ENCODE measurements at regions not wholly inside any gene's neighbourhood (a gene's known extent, or its start where the extent isn't known, plus 50 kb on each side); places are given as distances from the start of the nearest gene placed in this dataset.
A peak's percentile ranks its signal among the peaks of the same experiment; 100 is the strongest.
"Not testable (repeated sequence)": the region's sequence is repeated elsewhere in the genome, so short reads cannot be mapped to it uniquely, and the experiment has no call there.

GRCh38 chr11:109061394-109061793, 360.6 kb upstream of the C11orf87 start:
- DNase-seq, result no peak
- Mint-ChIP-seq H3K36me3 (ENCODE audit: insufficient read depth in 2 of 2) (no peaks in the 10 kb centered on the region), H3K4me1 (ENCODE audit: low read depth) (peaks cover 6% of the 10 kb centered on the region), H3K27me3 (ENCODE audit: low read depth) (no peaks in the 10 kb centered on the region), H3K27ac (no peak overlapping the region), H3K4me3 (no peak overlapping the region), H3K9me3 (peaks cover 1 to 2% of the 10 kb centered on the region in 2 donors)
- ATAC-seq (replicated peaks in 1 of 2), result no peak

GRCh38 chr11:109062445-109062844, 359.5 kb upstream of the C11orf87 start:
- no peaks in the 10 kb centered on the region for H3K27me3 Mint-ChIP-seq (ENCODE audit: low read depth)
- H3K4me3 Mint-ChIP-seq, result no peak overlapping the region
- ATAC-seq (replicated peaks in 1 of 2) (no peak), DNase-seq (no peak)
- H3K36me3 Mint-ChIP-seq (ENCODE audit: insufficient read depth in 2 of 2), result no peaks in the 10 kb centered on the region
- no peak overlapping the region for H3K27ac Mint-ChIP-seq
- peaks cover 6% of the 10 kb centered on the region for H3K4me1 Mint-ChIP-seq (ENCODE audit: low read depth)
- H3K9me3 Mint-ChIP-seq, result peaks cover 1 to 2% of the 10 kb centered on the region in 2 donors

- Mint-ChIP-seq H3K27me3 (ENCODE audit: low read depth) (no peaks in the 10 kb centered on the region), H3K36me3 (ENCODE audit: insufficient read depth in 2 of 2) (no peaks in the 10 kb centered on the region), H3K9me3 (peaks cover 1 to 2% of the 10 kb centered on the region in 2 donors), H3K4me3 (no peak overlapping the region), H3K27ac (no peak overlapping the region), H3K4me1 (ENCODE audit: low read depth) (peaks cover 6% of the 10 kb centered on the region)
- DNase-seq (no peak), ATAC-seq (replicated peaks in 1 of 2) (no peak)
These were observed 359.1 kb upstream of the C11orf87 start for GRCh38 chr11:109062871-109063270.

- H3K27me3 Mint-ChIP-seq (ENCODE audit: low read depth); H3K27ac Mint-ChIP-seq; ATAC-seq (replicated peaks in 1 of 2); H3K36me3 Mint-ChIP-seq (ENCODE audit: insufficient read depth in 2 of 2); H3K4me3 Mint-ChIP-seq; H3K9me3 Mint-ChIP-seq; H3K4me1 Mint-ChIP-seq (ENCODE audit: low read depth): not testable (repeated sequence)
- peak; percentile 4 to 6 for DNase-seq
These were observed 357.2 kb upstream of the C11orf87 start for GRCh38 chr11:109064618-109065311.

- peaks cover 0 to 2% of the 10 kb centered on the region in 2 donors for H3K36me3 Mint-ChIP-seq (ENCODE audit: insufficient read depth in 2 of 2)
- H3K4me3 Mint-ChIP-seq, result no peak overlapping the region
- DNase-seq, result no peak
- H3K4me1 Mint-ChIP-seq (ENCODE audit: low read depth), result no peaks in the 10 kb centered on the region
- no peak for ATAC-seq (replicated peaks in 1 of 2)
- peaks cover 6 to 10% of the 10 kb centered on the region in 2 donors for H3K9me3 Mint-ChIP-seq
- no peaks in the 10 kb centered on the region for H3K27me3 Mint-ChIP-seq (ENCODE audit: low read depth)
- H3K27ac Mint-ChIP-seq, result no peak overlapping the region
These were observed 350.7 kb upstream of the C11orf87 start for GRCh38 chr11:109071262-109071661.

- Mint-ChIP-seq H3K36me3 (ENCODE audit: insufficient read depth in 2 of 2) (peaks cover 0 to 2% of the 10 kb centered on the region in 2 donors), H3K4me1 (ENCODE audit: low read depth) (no peaks in the 10 kb centered on the region), H3K27me3 (ENCODE audit: low read depth) (no peaks in the 10 kb centered on the region), H3K9me3 (peaks cover 6 to 10% of the 10 kb centered on the region in 2 donors), H3K27ac (no peak overlapping the region), H3K4me3 (no peak overlapping the region)
- no peak for ATAC-seq (replicated peaks in 1 of 2)
- no peak for DNase-seq
These were observed 350.1 kb upstream of the C11orf87 start for GRCh38 chr11:109071712-109072524.

- no peak for DNase-seq
- H3K27me3 Mint-ChIP-seq (ENCODE audit: low read depth), result no peaks in the 10 kb centered on the region
- no peaks in the 10 kb centered on the region for H3K4me1 Mint-ChIP-seq (ENCODE audit: low read depth)
- H3K27ac Mint-ChIP-seq, result no peak overlapping the region
- ATAC-seq (replicated peaks in 1 of 2), result no peak
- peaks cover 6 to 10% of the 10 kb centered on the region in 2 donors for H3K9me3 Mint-ChIP-seq
- peaks cover 0 to 2% of the 10 kb centered on the region in 2 donors for H3K36me3 Mint-ChIP-seq (ENCODE audit: insufficient read depth in 2 of 2)
- H3K4me3 Mint-ChIP-seq, result no peak overlapping the region
These were observed 348.8 kb upstream of the C11orf87 start for GRCh38 chr11:109073032-109073822.

- H3K27me3 Mint-ChIP-seq (ENCODE audit: low read depth), result no peaks in the 10 kb centered on the region
- DNase-seq (no peak), ATAC-seq (replicated peaks in 1 of 2) (no peak)
- no peak overlapping the region for H3K27ac Mint-ChIP-seq
- peaks cover 0 to under 1% of the 10 kb centered on the region in 2 donors for H3K36me3 Mint-ChIP-seq (ENCODE audit: insufficient read depth in 2 of 2)
- H3K9me3 Mint-ChIP-seq, result peaks cover 3% of the 10 kb centered on the region in 2 donors
- no peaks in the 10 kb centered on the region for H3K4me1 Mint-ChIP-seq (ENCODE audit: low read depth)
- H3K4me3 Mint-ChIP-seq, result no peak overlapping the region
These were observed 346.0 kb upstream of the C11orf87 start for GRCh38 chr11:109075976-109076375.

- no peak for DNase-seq
- Mint-ChIP-seq H3K9me3 (peaks cover 2 to 3% of the 10 kb centered on the region in 2 donors), H3K36me3 (ENCODE audit: insufficient read depth in 2 of 2) (no peaks in the 10 kb centered on the region), H3K4me3 (no peak overlapping the region), H3K27me3 (ENCODE audit: low read depth) (no peaks in the 10 kb centered on the region), H3K27ac (no peak overlapping the region), H3K4me1 (ENCODE audit: low read depth) (no peaks in the 10 kb centered on the region)
- ATAC-seq (replicated peaks in 1 of 2), result no peak
These were observed 345.1 kb upstream of the C11orf87 start for GRCh38 chr11:109076870-109077269.

GRCh38 chr11:109077291-109077920, 344.6 kb upstream of the C11orf87 start:
- ATAC-seq (replicated peaks in 1 of 2), result no peak

GRCh38 chr11:109085708-109086373, 336.1 kb upstream of the C11orf87 start:
- Mint-ChIP-seq H3K9me3 (no peaks in the 10 kb centered on the region), H3K27me3 (ENCODE audit: low read depth) (no peaks in the 10 kb centered on the region), H3K4me3 (no peak overlapping the region), H3K27ac (no peak overlapping the region), H3K36me3 (ENCODE audit: insufficient read depth in 2 of 2) (peaks cover 0 to 2% of the 10 kb centered on the region in 2 donors), H3K4me1 (ENCODE audit: low read depth) (no peaks in the 10 kb centered on the region)
- no peak for ATAC-seq (replicated peaks in 1 of 2)
- DNase-seq, result no peak

More at GRCh38 chr11:109077291-109077920, 344.6 kb upstream of the C11orf87 start:
- no peak for DNase-seq
- Mint-ChIP-seq H3K36me3 (ENCODE audit: insufficient read depth in 2 of 2) (no peaks in the 10 kb centered on the region), H3K4me3 (no peak overlapping the region), H3K27ac (no peak overlapping the region), H3K27me3 (ENCODE audit: low read depth) (no peaks in the 10 kb centered on the region), H3K4me1 (ENCODE audit: low read depth) (no peaks in the 10 kb centered on the region), H3K9me3 (peaks cover 2 to 3% of the 10 kb centered on the region in 2 donors)

- no peak overlapping the region for H3K27ac Mint-ChIP-seq
- H3K27me3 Mint-ChIP-seq (ENCODE audit: low read depth), result no peaks in the 10 kb centered on the region
- no peak overlapping the region for H3K4me3 Mint-ChIP-seq
- DNase-seq (no peak), ATAC-seq (replicated peaks in 1 of 2) (no peak)
- H3K9me3 Mint-ChIP-seq, result no peaks in the 10 kb centered on the region
- no peaks in the 10 kb centered on the region for H3K4me1 Mint-ChIP-seq (ENCODE audit: low read depth)
- peaks cover 0 to 2% of the 10 kb centered on the region in 2 donors for H3K36me3 Mint-ChIP-seq (ENCODE audit: insufficient read depth in 2 of 2)
These were observed 335.1 kb upstream of the C11orf87 start for GRCh38 chr11:109086931-109087330.
